Smooth muscle cell (in vitro differentiated cells): ENCODE measurements at regions not wholly inside any gene's neighbourhood (a gene's known extent, or its start where the extent isn't known, plus 50 kb on each side); places are given as distances from the start of the nearest gene placed in this dataset.

ENCODE experiments used
- DNase-seq: peaks from one replicate; lab custom pipeline; 2025; ENCODE audit not compliant: unreplicated experiment; lab: John Stamatoyannopoulos, UW
- H2AFZ ChIP-seq: fragments of 200-600 bp; sonication (generic); 2 replicates; pipeline ENCODE4 v1.6.0; 2016; ENCODE audit warnings: antibody characterized with exemption, low read depth, mild to moderate bottlenecking
- H3F3A ChIP-seq: fragments of 200-600 bp; sonication (generic); 2 replicates; pipeline ENCODE4 v1.6.0; 2017; ENCODE audit warnings: antibody characterized with exemption, low read depth
- H3K27ac ChIP-seq: fragments of 200-600 bp; sonication (generic); 2 replicates; pipeline ENCODE4 v1.5.1; 2016; ENCODE audit warnings: low read depth, mild to moderate bottlenecking
- H3K27me3 ChIP-seq: fragments of 200-600 bp; sonication (generic); 2 replicates; pipeline ENCODE4 v1.6.1; 2016; ENCODE audit warnings: low read depth, mild to moderate bottlenecking
- H3K36me3 ChIP-seq: fragments of 200-600 bp; sonication (generic); 2 replicates; pipeline ENCODE4 v1.5.1; 2016; ENCODE audit warnings: low read depth
- H3K4me1 ChIP-seq: fragments of 200-600 bp; sonication (generic); 2 replicates; pipeline ENCODE4 v1.5.1; 2016; ENCODE audit warnings: low read depth
- H3K4me2 ChIP-seq: fragments of 200-600 bp; sonication (generic); 2 replicates; pipeline ENCODE4 v1.6.0; 2016; ENCODE audit warnings: mild to moderate bottlenecking
- H3K4me3 ChIP-seq: fragments of 200-600 bp; sonication (generic); 2 replicates; pipeline ENCODE4 v1.5.1; 2016; ENCODE audit warnings: mild to moderate bottlenecking
- H3K79me2 ChIP-seq: fragments of 200-600 bp; sonication (generic); 2 replicates; pipeline ENCODE4 v1.6.0; 2016; ENCODE audit warnings: low read depth, mild to moderate bottlenecking
- H3K9ac ChIP-seq: fragments of 200-600 bp; sonication (generic); 2 replicates; pipeline ENCODE4 v1.6.0; 2016; ENCODE audit warnings: low read depth
- H3K9me3 ChIP-seq: fragments of 200-600 bp; sonication (generic); replicated peaks from 2 replicates; pipeline ENCODE4 v1.5.1; 2016; ENCODE audit warnings: low read depth
- H4K20me1 ChIP-seq: fragments of 200-600 bp; sonication (generic); 2 replicates; pipeline ENCODE4 v1.6.0; 2016; ENCODE audit warnings: low read depth
- CTCF ChIP-seq: fragments of 200-600 bp; sonication (generic); IDR thresholded peaks from 2 replicates; pipeline ENCODE4 v1.5.1; 2017; ENCODE audit warnings: borderline replicate concordance, mild to moderate bottlenecking, antibody characterized with exemption; ENCODE audit not compliant: insufficient read depth, poor library complexity, severe bottlenecking
- WGBS: methylation state at CpG from one replicate; pipeline ENCODE4 v1.1.7; 2016; ENCODE audit warnings: low lambda C conversion rate; 5-methylcytosine and 5-hydroxymethylcytosine counted together

- TF ChIP-seq CTCF: no peak
- no peaks in the 10 kb centered on the region for H3K4me1 ChIP-seq
- no peak overlapping the region for H3K4me2 ChIP-seq
- H3K79me2 ChIP-seq: no peaks in the 10 kb centered on the region
- no peak for DNase-seq
- H4K20me1 ChIP-seq: no peaks in the 10 kb centered on the region
- H2AFZ ChIP-seq: no peak overlapping the region
- 68% methylated on average over 2 of the region's 2 CpGs for WGBS
- no peaks in the 10 kb centered on the region for H3F3A ChIP-seq
- no peak overlapping the region for H3K27ac ChIP-seq
- peaks cover 6% of the 10 kb centered on the region for H3K27me3 ChIP-seq
- no peaks in the 10 kb centered on the region for H3K9me3 ChIP-seq
- no peak overlapping the region for H3K4me3 ChIP-seq
- no peaks in the 10 kb centered on the region for H3K36me3 ChIP-seq
- no peak overlapping the region for H3K9ac ChIP-seq
Observed at GRCh38 chr4:148850257-148850995, 408.2 kb upstream of the NR3C2 start.

GRCh38 chr4:148849581-148849980 is 407.4 kb upstream of the NR3C2 start:
- no peaks in the 10 kb centered on the region for H3K79me2 ChIP-seq
- no peaks in the 10 kb centered on the region for H3K36me3 ChIP-seq
- no peak for TF ChIP-seq CTCF
- no peak overlapping the region for H3K4me3 ChIP-seq
- H3K4me1 ChIP-seq: no peaks in the 10 kb centered on the region
- no peaks in the 10 kb centered on the region for H3K9me3 ChIP-seq
- DNase-seq: no peak
- whole genome bisulfite sequencing: 98% methylated on average over 2 of the region's 2 CpGs
- no peak overlapping the region for H2AFZ ChIP-seq
- no peaks in the 10 kb centered on the region for H4K20me1 ChIP-seq
- H3F3A ChIP-seq: no peaks in the 10 kb centered on the region
- no peak overlapping the region for H3K9ac ChIP-seq
- peaks cover 6% of the 10 kb centered on the region for H3K27me3 ChIP-seq
- H3K27ac ChIP-seq: no peak overlapping the region
- no peak overlapping the region for H3K4me2 ChIP-seq

- Histone ChIP-seq H4K20me1 (no peaks in the 10 kb centered on the region), H2AFZ (no peak overlapping the region), H3K9me3 (no peaks in the 10 kb centered on the region), H3K9ac (no peak overlapping the region), H3K27me3 (peaks cover 6% of the 10 kb centered on the region), H3K4me3 (no peak overlapping the region), H3K4me1 (no peaks in the 10 kb centered on the region), H3K36me3 (no peaks in the 10 kb centered on the region), H3F3A (no peaks in the 10 kb centered on the region), H3K79me2 (no peaks in the 10 kb centered on the region), H3K27ac (no peak overlapping the region), H3K4me2 (no peak overlapping the region)
- no peak for TF ChIP-seq CTCF
- 84% methylated on average over 10 of the region's 10 CpGs for WGBS
- DNase-seq: no peak
Observed at GRCh38 chr4:148847544-148848255, 405.5 kb upstream of the NR3C2 start.
